Middle frontal gyrus (tissue), 1 donor: ENCODE measurements at regions not wholly inside any gene's neighbourhood (a gene's known extent, or its start where the extent isn't known, plus 50 kb on each side); places are given as distances from the start of the nearest gene placed in this dataset.

Experiments
- DNase-seq: peaks from one replicate; pipeline ENCODE4 v3.0.0-alpha.2; 2015; ENCODE audit warnings: low spot score; ENCODE audit errors: extremely low spot score

GRCh38 chr1:96995351-96995750, 273.8 kb downstream of the PTBP2 start:
- no peak for DNase-seq

GRCh38 chr1:96996001-96996400, 274.4 kb downstream of the PTBP2 start:
- DNase-seq, result no peak

DNA sequence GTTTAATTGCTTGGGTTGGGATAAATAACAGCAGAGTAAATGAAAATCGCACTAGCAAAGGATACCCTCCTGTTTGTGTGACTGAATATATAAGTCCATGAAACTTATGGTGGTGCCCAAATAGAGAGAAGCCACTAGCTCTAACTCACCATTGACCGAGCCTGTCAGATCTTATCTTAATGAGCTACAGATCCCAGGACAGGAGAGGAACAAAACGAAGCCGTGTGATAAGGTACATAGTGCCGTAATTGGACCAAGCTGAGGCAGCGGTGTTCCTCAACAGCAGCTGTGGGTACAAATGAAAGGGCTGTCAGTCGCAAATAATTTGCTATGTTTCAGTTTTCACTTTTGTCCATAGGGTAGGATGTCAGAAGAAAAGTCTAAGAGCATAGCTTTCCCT, 276.1 kb downstream of the PTBP2 start:
- no peak for DNase-seq

- no peak for DNase-seq
Measured at GRCh38 chr1:96998466-96998865, 276.9 kb downstream of the PTBP2 start.

- DNase-seq, result no peak
Measured at GRCh38 chr1:96999191-96999590, 277.6 kb downstream of the PTBP2 start.

DNA sequence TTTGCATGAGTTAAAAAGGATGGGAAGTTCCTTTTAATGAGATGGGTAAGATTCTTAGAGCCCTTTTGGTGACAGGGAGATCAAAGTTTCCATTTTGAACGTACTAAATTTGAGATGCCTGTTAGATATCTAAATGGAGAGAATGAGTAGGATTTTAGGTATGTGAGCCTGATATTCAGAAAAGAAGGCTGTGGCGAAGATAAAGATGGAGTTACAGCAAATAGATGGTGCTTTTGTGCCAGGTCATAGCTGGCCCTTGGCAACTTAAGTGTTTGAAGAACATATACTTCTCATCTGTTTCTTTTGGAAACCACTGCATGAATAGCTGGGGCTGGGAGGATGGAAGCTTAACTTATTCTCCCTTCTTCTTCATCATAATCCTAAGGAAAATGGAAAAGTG, 282.5 kb downstream of the PTBP2 start:
- no peak for DNase-seq

DNA sequence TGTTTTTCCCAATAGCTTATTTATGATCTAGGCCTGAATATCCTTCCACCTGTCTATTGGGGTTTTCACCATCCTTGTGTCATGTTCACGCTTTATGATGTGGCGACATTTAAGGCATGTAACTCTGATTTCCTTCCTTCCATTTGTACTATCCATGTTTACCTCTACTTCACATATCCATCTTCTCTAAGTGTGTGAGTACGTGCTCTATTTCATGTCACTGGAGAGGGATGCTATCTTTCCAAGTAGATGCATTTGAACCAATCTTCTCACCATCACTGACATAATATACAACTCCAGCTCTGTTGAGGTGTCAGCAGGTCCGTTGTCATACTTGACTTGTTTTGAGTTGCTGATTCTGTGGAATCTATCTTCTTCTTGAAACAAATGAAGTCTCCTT, 283.2 kb downstream of the PTBP2 start:
- DNase-seq, result no peak

GRCh38 chr1:97006044-97006661, 284.6 kb downstream of the PTBP2 start:
- DNase-seq, result peak; percentile 9

- no peak for DNase-seq
Measured at GRCh38 chr1:97007840-97008604, 286.4 kb downstream of the PTBP2 start.

- DNase-seq, result no peak
Measured at GRCh38 chr1:97010566-97011264, 289.1 kb downstream of the PTBP2 start.

DNA sequence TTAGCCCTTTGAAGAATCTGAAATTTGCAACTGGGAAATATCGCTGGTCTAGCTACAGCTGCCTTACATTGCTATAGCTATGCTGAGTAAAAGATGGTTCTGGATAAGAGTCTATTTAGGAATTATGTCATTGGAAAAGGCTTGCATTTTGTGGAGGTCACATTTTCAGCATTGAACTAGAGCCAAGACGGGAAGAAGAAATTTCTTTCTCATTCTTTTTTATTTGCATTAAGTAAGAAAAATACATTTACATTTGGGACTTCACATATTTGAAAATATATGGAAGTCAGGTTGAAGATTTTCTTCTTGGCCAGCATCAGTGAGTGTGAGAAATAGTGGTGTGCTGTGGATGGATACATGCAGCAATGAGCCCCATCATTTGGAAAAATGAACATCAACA, 291.6 kb downstream of the PTBP2 start:
- no peak for DNase-seq

- no peak for DNase-seq
Measured at GRCh38 chr1:97013941-97014340, 292.4 kb downstream of the PTBP2 start.

GRCh38 chr1:97014426-97014825, 292.8 kb downstream of the PTBP2 start:
- no peak for DNase-seq

DNA sequence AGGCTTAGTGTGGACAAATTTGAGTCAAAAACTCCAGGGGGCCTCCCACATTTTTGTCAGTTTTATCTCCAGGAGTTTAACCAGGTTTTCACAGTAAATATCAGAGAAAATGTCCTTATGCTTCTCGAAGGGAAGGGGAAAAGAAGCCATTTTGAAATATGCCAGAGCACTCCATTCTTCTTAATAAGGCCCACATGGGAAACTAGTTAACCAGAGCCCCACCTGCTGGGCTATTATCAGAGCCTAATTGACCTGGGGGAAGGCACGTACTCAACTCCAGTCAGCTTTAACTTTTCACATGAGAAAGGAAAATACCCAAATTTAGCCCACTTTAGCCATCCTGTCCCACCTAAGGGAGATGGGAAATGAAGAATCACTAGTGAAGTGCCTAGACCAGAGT, 296.3 kb downstream of the PTBP2 start:
- no peak for DNase-seq
